Neural cell (in vitro differentiated cells): ENCODE measurements at regions not wholly inside any gene's neighbourhood (a gene's known extent, or its start where the extent isn't known, plus 50 kb on each side); places are given as distances from the start of the nearest gene placed in this dataset.

Experiments used
- CTCF ChIP-seq: fragments of 450-650 bp; IDR thresholded peaks from 2 replicates; pipeline ENCODE4 v1.5.1; 2014; ENCODE audit warnings: antibody characterized with exemption, mild to moderate bottlenecking, moderate library complexity; ENCODE audit not compliant: poor library complexity, severe bottlenecking
- RAD21 ChIP-seq: fragments of 450-650 bp; conservative IDR thresholded peaks from 2 replicates; pipeline ENCODE4 v1.6.1; 2014; ENCODE audit warnings: antibody characterized with exemption, mild to moderate bottlenecking, moderate library complexity

- TF ChIP-seq CTCF (no peak), RAD21 (no peak)
Observed at GRCh38 chr11:25327656-25328055, 830.8 kb downstream of the LUZP2 start.
